ENCODE measurements at regions not wholly inside any gene's neighbourhood (a gene's known extent, or its start where the extent isn't known, plus 50 kb on each side); places are given as distances from the start of the nearest gene placed in this dataset.

GRCh38 chr18:67954594-67954993 is 438.1 kb upstream of the DSEL start:
- H3K36me3 Mint-ChIP-seq (ENCODE audit: low read depth, unreplicated experiment), result no peaks in the 10 kb centered on the region
- H3K9me3 Mint-ChIP-seq (ENCODE audit: unreplicated experiment), result no peaks in the 10 kb centered on the region
- no peaks in the 10 kb centered on the region for H3K27me3 Mint-ChIP-seq (ENCODE audit: unreplicated experiment)
- peaks cover 8% of the 10 kb centered on the region for H3K4me1 Mint-ChIP-seq (ENCODE audit: unreplicated experiment)
- H3K4me3 Mint-ChIP-seq (ENCODE audit: unreplicated experiment), result no peak overlapping the region
- TF ChIP-seq CTCF (IDR thresholded peaks at IDR 0.05; ENCODE audit: unreplicated experiment), result no peak
- no peak overlapping the region for H3K27ac Mint-ChIP-seq (ENCODE audit: unreplicated experiment)
- DNase-seq (ENCODE audit: low spot score), result no peak

- H3K27ac Mint-ChIP-seq (ENCODE audit: unreplicated experiment), result no peak overlapping the region
- DNase-seq (ENCODE audit: low spot score), result no peak
- TF ChIP-seq CTCF (IDR thresholded peaks at IDR 0.05; ENCODE audit: unreplicated experiment), result no peak
- no peaks in the 10 kb centered on the region for H3K27me3 Mint-ChIP-seq (ENCODE audit: unreplicated experiment)
- no peaks in the 10 kb centered on the region for H3K4me1 Mint-ChIP-seq (ENCODE audit: unreplicated experiment)
- H3K36me3 Mint-ChIP-seq (ENCODE audit: low read depth, unreplicated experiment), result no peaks in the 10 kb centered on the region
- no peaks in the 10 kb centered on the region for H3K9me3 Mint-ChIP-seq (ENCODE audit: unreplicated experiment)
- H3K4me3 Mint-ChIP-seq (ENCODE audit: unreplicated experiment), result no peak overlapping the region
These were observed 434.6 kb upstream of the DSEL start for GRCh38 chr18:67951137-67951536.

GRCh38 chr18:67938660-67939059 is 422.1 kb upstream of the DSEL start:
- no peak overlapping the region for H3K27ac Mint-ChIP-seq (ENCODE audit: unreplicated experiment)
- H3K4me3 Mint-ChIP-seq (ENCODE audit: unreplicated experiment), result no peak overlapping the region
- H3K36me3 Mint-ChIP-seq (ENCODE audit: low read depth, unreplicated experiment), result no peaks in the 10 kb centered on the region
- no peaks in the 10 kb centered on the region for H3K27me3 Mint-ChIP-seq (ENCODE audit: unreplicated experiment)
- no peaks in the 10 kb centered on the region for H3K9me3 Mint-ChIP-seq (ENCODE audit: unreplicated experiment)
- H3K4me1 Mint-ChIP-seq (ENCODE audit: unreplicated experiment), result no peaks in the 10 kb centered on the region
- no peak for DNase-seq (ENCODE audit: low spot score)
- TF ChIP-seq CTCF (IDR thresholded peaks at IDR 0.05; ENCODE audit: unreplicated experiment), result no peak

- Mint-ChIP-seq H3K27ac (ENCODE audit: unreplicated experiment) (no peak overlapping the region), H3K36me3 (ENCODE audit: low read depth, unreplicated experiment) (no peaks in the 10 kb centered on the region)
These were observed 419.1 kb upstream of the DSEL start for GRCh38 chr18:67935638-67936037.

GRCh38 chr18:67933271-67933670 is 416.8 kb upstream of the DSEL start:
- no peak overlapping the region for H3K4me3 Mint-ChIP-seq (ENCODE audit: unreplicated experiment)
- no peak for TF ChIP-seq CTCF (IDR thresholded peaks at IDR 0.05; ENCODE audit: unreplicated experiment)
- DNase-seq (ENCODE audit: low spot score), result no peak
- no peaks in the 10 kb centered on the region for H3K9me3 Mint-ChIP-seq (ENCODE audit: unreplicated experiment)
- no peaks in the 10 kb centered on the region for H3K4me1 Mint-ChIP-seq (ENCODE audit: unreplicated experiment)
- H3K27me3 Mint-ChIP-seq (ENCODE audit: unreplicated experiment), result no peaks in the 10 kb centered on the region
- no peaks in the 10 kb centered on the region for H3K36me3 Mint-ChIP-seq (ENCODE audit: low read depth, unreplicated experiment)
- H3K27ac Mint-ChIP-seq (ENCODE audit: unreplicated experiment), result no peak overlapping the region

More at GRCh38 chr18:67935638-67936037, 419.1 kb upstream of the DSEL start:
- Mint-ChIP-seq H3K4me1 (ENCODE audit: unreplicated experiment) (no peaks in the 10 kb centered on the region), H3K4me3 (ENCODE audit: unreplicated experiment) (no peak overlapping the region), H3K27me3 (ENCODE audit: unreplicated experiment) (no peaks in the 10 kb centered on the region), H3K9me3 (ENCODE audit: unreplicated experiment) (no peaks in the 10 kb centered on the region)
- no peak for TF ChIP-seq CTCF (IDR thresholded peaks at IDR 0.05; ENCODE audit: unreplicated experiment)
- no peak for DNase-seq (ENCODE audit: low spot score)
